ENCODE measurements at regions not wholly inside any gene's neighbourhood (a gene's known extent, or its start where the extent isn't known, plus 50 kb on each side); places are given as distances from the start of the nearest gene placed in this dataset.

DNA sequence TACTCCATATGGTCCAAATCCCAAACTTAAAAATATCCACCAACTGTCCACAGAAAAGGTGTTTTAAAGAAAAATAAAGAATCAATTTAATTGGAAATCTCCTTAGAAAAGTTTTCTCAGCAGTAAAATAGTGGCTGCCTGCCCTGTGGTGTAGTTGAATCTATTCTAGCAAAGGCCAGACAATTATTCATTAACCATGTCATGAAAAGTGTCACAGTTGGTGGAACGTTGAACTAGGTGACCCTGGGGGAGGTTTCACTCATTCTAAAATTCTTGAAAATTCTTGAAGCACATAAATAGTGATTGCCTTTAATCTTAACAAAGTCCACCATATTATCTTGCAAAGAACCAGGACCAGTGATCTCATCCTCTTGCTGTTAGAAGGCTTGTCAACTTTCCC lies 78.4 kb upstream of the GZMB start:
- Histone ChIP-seq H3K4me3 (no peak overlapping the region), H3K27me3 (no peaks in the 10 kb centered on the region), H3K27ac (no peak overlapping the region), H3K9me3 (no peaks in the 10 kb centered on the region), H3K4me1 (peaks cover 0 to 5% (median 0%) of the 10 kb centered on the region in 3 donors), H3K36me3 (no peaks in the 10 kb centered on the region)
- ATAC-seq, result no peak
- TF ChIP-seq POLR2AphosphoS5 (IDR thresholded peaks at IDR 0.05) (no peak), EP300 (IDR thresholded peaks at IDR 0.05) (no peak), POLR2A (IDR thresholded peaks at IDR 0.05) (no peak)
- TF ChIP-seq, protein P1, sequence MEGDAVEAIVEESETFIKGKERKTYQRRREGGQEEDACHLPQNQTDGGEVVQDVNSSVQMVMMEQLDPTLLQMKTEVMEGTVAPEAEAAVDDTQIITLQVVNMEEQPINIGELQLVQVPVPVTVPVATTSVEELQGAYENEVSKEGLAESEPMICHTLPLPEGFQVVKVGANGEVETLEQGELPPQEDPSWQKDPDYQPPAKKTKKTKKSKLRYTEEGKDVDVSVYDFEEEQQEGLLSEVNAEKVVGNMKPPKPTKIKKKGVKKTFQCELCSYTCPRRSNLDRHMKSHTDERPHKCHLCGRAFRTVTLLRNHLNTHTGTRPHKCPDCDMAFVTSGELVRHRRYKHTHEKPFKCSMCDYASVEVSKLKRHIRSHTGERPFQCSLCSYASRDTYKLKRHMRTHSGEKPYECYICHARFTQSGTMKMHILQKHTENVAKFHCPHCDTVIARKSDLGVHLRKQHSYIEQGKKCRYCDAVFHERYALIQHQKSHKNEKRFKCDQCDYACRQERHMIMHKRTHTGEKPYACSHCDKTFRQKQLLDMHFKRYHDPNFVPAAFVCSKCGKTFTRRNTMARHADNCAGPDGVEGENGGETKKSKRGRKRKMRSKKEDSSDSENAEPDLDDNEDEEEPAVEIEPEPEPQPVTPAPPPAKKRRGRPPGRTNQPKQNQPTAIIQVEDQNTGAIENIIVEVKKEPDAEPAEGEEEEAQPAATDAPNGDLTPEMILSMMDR (IDR thresholded peaks at IDR 0.05), result no peak
- 60 to 89% methylated on average over 1 of the region's 1 CpG for WGBS, 2 donors (ENCODE audit: low coverage in 1 of 2)

DNA sequence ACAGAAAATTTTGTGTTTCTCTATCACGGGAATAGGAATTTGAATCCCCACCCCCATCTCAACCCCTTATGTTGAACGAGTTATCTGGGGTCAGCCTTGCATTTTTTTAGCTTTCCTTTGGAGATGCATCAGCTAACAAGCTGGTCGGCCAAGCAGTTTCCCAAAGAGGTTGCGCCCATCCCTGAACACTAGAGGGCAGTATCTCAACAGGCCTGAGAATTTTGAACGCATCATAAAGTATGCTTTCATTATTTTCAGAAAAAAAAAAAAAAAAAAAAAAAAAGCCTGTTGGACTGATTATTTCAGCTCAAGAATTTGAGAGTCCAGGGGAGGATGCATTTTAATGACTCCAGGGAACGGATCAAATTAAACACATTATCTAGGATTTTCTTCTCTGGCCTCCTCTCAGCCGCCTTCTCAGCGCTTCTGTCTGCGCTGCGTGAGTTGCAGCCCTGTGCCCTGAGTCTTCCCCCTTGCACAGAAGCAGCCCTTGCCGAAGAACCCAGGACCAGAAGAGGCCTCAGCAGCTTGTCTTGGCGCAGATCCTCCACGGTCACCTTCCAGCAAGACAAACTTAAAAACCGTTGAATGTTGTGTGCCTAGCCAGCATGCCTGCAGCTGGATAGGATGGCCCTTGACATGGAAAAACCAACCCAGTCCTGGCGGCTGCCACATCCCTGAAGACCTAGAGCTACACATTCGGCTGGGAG lies 76.6 kb upstream of the GZMB start:
- no peak for TF ChIP-seq POLR2AphosphoS5 (IDR thresholded peaks at IDR 0.05)
- TF ChIP-seq, protein P1 (IDR thresholded peaks at IDR 0.05), result peak; percentile 49 to 82 (median 66)
- peak overlapping the region in 1 of 2 donors; percentile 25 for H3K4me3 ChIP-seq
- WGBS, 2 donors (ENCODE audit: low coverage in 1 of 2), result 32 to 37% methylated on average over 10 to 15 of the region's 16 CpGs

DNA sequence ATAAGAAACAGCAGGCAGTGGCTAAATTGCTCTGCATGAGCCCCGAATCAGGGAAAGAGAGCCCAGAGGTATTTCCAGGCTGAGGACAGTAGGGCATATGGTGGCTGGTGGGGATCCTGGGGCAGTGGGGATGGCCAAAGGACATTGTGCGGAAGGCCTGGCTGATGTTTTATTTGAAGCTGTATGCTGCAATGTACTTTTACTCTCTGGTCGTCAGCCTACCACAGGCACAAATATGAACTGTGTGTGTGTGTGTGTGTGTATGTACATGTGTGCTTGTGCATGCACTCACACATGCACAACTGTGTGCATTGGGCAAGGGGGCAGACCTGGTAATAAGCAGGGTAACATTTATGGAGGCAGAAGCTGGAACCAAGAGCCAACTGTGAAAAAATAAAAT lies 74.7 kb upstream of the GZMB start:
- Histone ChIP-seq H3K4me1 (peaks cover 0 to 5% (median 0%) of the 10 kb centered on the region in 3 donors), H3K27ac (no peak overlapping the region), H3K9me3 (no peaks in the 10 kb centered on the region), H3K36me3 (no peaks in the 10 kb centered on the region), H3K27me3 (no peaks in the 10 kb centered on the region), H3K4me3 (no peak overlapping the region)
- TF ChIP-seq POLR2A (IDR thresholded peaks at IDR 0.05), result no peak
- TF ChIP-seq, protein P1 (IDR thresholded peaks at IDR 0.05), result no peak
- TF ChIP-seq POLR2AphosphoS5 (IDR thresholded peaks at IDR 0.05), result no peak
- no peak for TF ChIP-seq EP300 (IDR thresholded peaks at IDR 0.05)
- ATAC-seq, result no peak
- 88% methylated on average over 3 of the region's 3 CpGs; no CpG with 5 or more reads in 1 of the 2 donors for WGBS, 2 donors (ENCODE audit: low coverage in 1 of 2)

More for the DNA sequence above, 76.6 kb upstream of the GZMB start:
- Histone ChIP-seq H3K27me3 (no peaks in the 10 kb centered on the region), H3K36me3 (no peaks in the 10 kb centered on the region), H3K9me3 (no peaks in the 10 kb centered on the region), H3K27ac (no peak overlapping the region), H3K4me1 (peaks cover 0 to 5% (median 0%) of the 10 kb centered on the region in 3 donors)
- ATAC-seq, result peak; percentile 39

DNA sequence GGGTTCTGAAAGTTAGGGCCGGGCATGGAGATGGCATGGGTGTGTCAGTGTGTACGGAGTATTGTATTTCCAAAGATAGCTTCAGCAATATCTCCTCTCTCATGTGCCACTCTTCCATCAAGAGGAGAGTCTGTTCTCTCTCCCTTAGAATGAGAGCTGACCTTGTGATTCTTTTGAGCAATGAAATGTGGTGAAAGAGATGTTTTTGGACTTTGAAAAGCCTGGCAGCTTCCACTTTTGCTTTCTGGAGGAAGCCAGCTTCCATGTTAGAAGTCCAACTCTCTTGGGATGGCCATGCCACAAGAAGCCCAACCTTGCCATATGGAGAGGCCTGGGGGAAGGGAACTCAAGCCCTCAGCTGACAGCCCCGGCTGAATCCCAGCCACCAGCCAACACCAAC lies 72.4 kb upstream of the GZMB start:
- ATAC-seq, result no peak
- no peaks in the 10 kb centered on the region for H3K36me3 ChIP-seq
- H3K9me3 ChIP-seq, result no peaks in the 10 kb centered on the region
- H3K27me3 ChIP-seq, result no peaks in the 10 kb centered on the region
- 76 to 86% methylated on average over 2 of the region's 3 CpGs for WGBS, 2 donors (ENCODE audit: low coverage in 1 of 2)
- peaks cover 0 to 5% (median 0%) of the 10 kb centered on the region in 3 donors for H3K4me1 ChIP-seq
- H3K4me3 ChIP-seq, result no peak overlapping the region
- TF ChIP-seq EP300 (IDR thresholded peaks at IDR 0.05) (no peak), POLR2AphosphoS5 (IDR thresholded peaks at IDR 0.05) (no peak), POLR2A (IDR thresholded peaks at IDR 0.05) (no peak)
- TF ChIP-seq, protein P1 (IDR thresholded peaks at IDR 0.05), result no peak
- H3K27ac ChIP-seq, result no peak overlapping the region

DNA sequence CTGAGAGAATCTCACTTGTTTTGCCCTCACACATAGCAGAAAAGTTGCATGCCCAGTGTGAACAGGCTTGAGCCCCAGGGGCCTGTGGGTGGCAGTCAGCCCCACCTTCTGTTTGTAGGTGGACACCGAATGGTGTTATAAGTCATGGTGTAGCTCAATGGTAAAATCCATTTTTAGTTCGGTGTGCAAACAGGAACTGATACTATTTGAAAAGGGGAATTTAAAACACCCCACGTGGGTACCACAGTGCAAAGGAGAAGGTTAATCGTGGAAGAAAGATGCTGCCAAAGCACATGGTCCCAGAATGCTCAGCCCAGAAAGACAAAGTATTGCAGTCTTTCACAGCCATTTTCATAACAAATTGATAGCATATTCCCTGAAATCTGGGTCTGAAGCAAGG lies 71.8 kb upstream of the GZMB start:
- peaks cover 0 to 3% (median 0%) of the 10 kb centered on the region in 3 donors for H3K4me1 ChIP-seq
- no peaks in the 10 kb centered on the region for H3K36me3 ChIP-seq
- H3K27me3 ChIP-seq, result no peaks in the 10 kb centered on the region
- H3K4me3 ChIP-seq, result no peak overlapping the region
- no peaks in the 10 kb centered on the region for H3K9me3 ChIP-seq
- no peak for ATAC-seq
- TF ChIP-seq, protein P1 (IDR thresholded peaks at IDR 0.05), result no peak
- TF ChIP-seq EP300 (IDR thresholded peaks at IDR 0.05) (no peak), POLR2A (IDR thresholded peaks at IDR 0.05) (no peak), POLR2AphosphoS5 (IDR thresholded peaks at IDR 0.05) (no peak)
- WGBS, 2 donors (ENCODE audit: low coverage in 1 of 2), result 78 to 96% methylated on average over 4 of the region's 4 CpGs
- H3K27ac ChIP-seq, result no peak overlapping the region

Measured in gastroesophageal sphincter (tissue), 4 donors.